ENCODE measurements at regions not wholly inside any gene's neighbourhood (a gene's known extent, or its start where the extent isn't known, plus 50 kb on each side); places are given as distances from the start of the nearest gene placed in this dataset.

DNA sequence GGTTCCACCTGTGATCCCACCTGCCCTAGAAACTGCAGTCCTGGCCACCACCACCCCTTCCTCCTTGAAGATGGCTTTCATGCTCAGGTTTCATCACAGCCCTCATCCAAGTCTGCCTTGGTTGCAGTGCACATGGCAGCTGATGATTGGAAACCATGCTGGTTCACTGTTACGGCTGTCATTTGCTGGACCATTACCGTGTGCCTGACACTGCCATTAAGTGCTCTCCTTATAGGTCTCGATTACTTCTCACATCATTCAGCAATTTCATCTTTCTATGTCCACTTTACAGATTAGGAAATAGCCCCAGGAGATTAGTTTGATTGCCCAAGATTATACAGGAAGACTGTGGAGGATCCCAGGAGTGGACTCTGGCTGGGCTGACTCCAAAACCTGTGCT is 123.9 kb downstream of the ICE1 start:
- H2AFZ ChIP-seq (ENCODE audit: low read depth, low read length): no peak overlapping the region
- FAIRE-seq (no peak), DNase-seq (ENCODE audit: low read depth) (no peak)
- no peak overlapping the region for H3K4me3 ChIP-seq (ENCODE audit: insufficient read depth, low read depth, low read length)
- H3K27me3 Mint-ChIP-seq (ENCODE audit: low read depth, unreplicated experiment): peaks cover 11% of the 10 kb centered on the region
- H3K36me3 ChIP-seq (ENCODE audit: insufficient read depth, low read length): no peaks in the 10 kb centered on the region
- TF ChIP-seq, protein P1, sequence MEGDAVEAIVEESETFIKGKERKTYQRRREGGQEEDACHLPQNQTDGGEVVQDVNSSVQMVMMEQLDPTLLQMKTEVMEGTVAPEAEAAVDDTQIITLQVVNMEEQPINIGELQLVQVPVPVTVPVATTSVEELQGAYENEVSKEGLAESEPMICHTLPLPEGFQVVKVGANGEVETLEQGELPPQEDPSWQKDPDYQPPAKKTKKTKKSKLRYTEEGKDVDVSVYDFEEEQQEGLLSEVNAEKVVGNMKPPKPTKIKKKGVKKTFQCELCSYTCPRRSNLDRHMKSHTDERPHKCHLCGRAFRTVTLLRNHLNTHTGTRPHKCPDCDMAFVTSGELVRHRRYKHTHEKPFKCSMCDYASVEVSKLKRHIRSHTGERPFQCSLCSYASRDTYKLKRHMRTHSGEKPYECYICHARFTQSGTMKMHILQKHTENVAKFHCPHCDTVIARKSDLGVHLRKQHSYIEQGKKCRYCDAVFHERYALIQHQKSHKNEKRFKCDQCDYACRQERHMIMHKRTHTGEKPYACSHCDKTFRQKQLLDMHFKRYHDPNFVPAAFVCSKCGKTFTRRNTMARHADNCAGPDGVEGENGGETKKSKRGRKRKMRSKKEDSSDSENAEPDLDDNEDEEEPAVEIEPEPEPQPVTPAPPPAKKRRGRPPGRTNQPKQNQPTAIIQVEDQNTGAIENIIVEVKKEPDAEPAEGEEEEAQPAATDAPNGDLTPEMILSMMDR (IDR thresholded peaks at IDR 0.05; ENCODE audit: insufficient read depth, low read depth, low read length): no peak
- TF ChIP-seq EZH2 (IDR thresholded peaks at IDR 0.05; ENCODE audit: insufficient read depth, low read length): no peak
- H3K9ac ChIP-seq (ENCODE audit: low read length): no peak overlapping the region
- no peak overlapping the region for H3K4me3 Mint-ChIP-seq (ENCODE audit: unreplicated experiment)
- no peaks in the 10 kb centered on the region for H3K4me1 ChIP-seq (ENCODE audit: insufficient read depth, low read length)
- no peak overlapping the region for H3K4me2 ChIP-seq (ENCODE audit: low read length)
- H3K27ac ChIP-seq (ENCODE audit: low read depth, low read length): no peak overlapping the region
- H3K27me3 ChIP-seq (ENCODE audit: insufficient read depth, low read length): no peaks in the 10 kb centered on the region
- H3K79me2 ChIP-seq (ENCODE audit: insufficient read depth, low read length): no peaks in the 10 kb centered on the region
- H3K4me1 Mint-ChIP-seq (ENCODE audit: low read depth, unreplicated experiment): no peaks in the 10 kb centered on the region
- no peaks in the 10 kb centered on the region for H3K36me3 Mint-ChIP-seq (ENCODE audit: low read depth, unreplicated experiment)
- no peaks in the 10 kb centered on the region for H3K9me3 ChIP-seq (ENCODE audit: insufficient read depth, low read depth, low read length)
- no peaks in the 10 kb centered on the region for H4K20me1 ChIP-seq (ENCODE audit: insufficient read depth, low read length)
- peaks cover 4% of the 10 kb centered on the region for H3K9me3 Mint-ChIP-seq (ENCODE audit: unreplicated experiment)
- no peak overlapping the region for H3K27ac Mint-ChIP-seq (ENCODE audit: unreplicated experiment)

DNA sequence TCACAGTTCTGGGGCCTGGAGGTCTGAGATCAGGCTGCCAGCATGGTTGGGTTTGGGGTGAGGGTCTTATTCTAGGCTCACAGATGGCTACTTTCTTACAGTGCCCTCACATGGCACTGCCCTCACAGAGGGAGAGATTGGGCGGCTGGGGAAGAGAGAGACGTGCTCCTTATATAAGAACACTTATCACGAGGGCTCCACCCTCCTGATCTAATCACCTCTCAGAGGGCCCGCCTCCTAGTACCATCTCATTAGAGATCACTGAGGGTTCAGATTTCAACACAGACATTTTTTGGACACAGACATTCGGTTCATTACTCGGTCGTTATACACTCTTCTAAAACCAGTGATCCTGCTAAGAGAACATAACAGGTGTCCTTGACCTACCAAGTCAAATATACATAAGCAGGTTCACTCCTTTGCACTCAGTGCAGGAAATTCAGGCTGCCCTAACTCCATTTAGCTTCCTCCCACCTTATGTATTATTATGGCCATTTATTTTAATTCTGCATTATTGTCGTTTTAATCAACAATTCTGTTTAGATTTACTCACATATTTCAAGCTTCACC is 121.7 kb downstream of the ICE1 start:
- H3K36me3 ChIP-seq (ENCODE audit: insufficient read depth, low read length): no peaks in the 10 kb centered on the region
- Mint-ChIP-seq H3K4me1 (ENCODE audit: low read depth, unreplicated experiment) (no peaks in the 10 kb centered on the region), H3K4me3 (ENCODE audit: unreplicated experiment) (no peak overlapping the region), H3K27ac (ENCODE audit: unreplicated experiment) (no peak overlapping the region), H3K36me3 (ENCODE audit: low read depth, unreplicated experiment) (no peaks in the 10 kb centered on the region), H3K27me3 (ENCODE audit: low read depth, unreplicated experiment) (peaks cover 10% of the 10 kb centered on the region), H3K9me3 (ENCODE audit: unreplicated experiment) (peaks cover 2% of the 10 kb centered on the region)
- H3K4me1 ChIP-seq (ENCODE audit: insufficient read depth, low read length): no peaks in the 10 kb centered on the region
- no peak overlapping the region for H3K4me2 ChIP-seq (ENCODE audit: low read length)
- no peak overlapping the region for H3K9ac ChIP-seq (ENCODE audit: low read length)
- no peak overlapping the region for H2AFZ ChIP-seq (ENCODE audit: low read depth, low read length)
- no peak overlapping the region for H3K4me3 ChIP-seq (ENCODE audit: insufficient read depth, low read depth, low read length)
- H3K9me3 ChIP-seq (ENCODE audit: insufficient read depth, low read depth, low read length): no peaks in the 10 kb centered on the region
- no peak for FAIRE-seq
- H3K79me2 ChIP-seq (ENCODE audit: insufficient read depth, low read length): no peaks in the 10 kb centered on the region
- H4K20me1 ChIP-seq (ENCODE audit: insufficient read depth, low read length): no peaks in the 10 kb centered on the region
- H3K27me3 ChIP-seq (ENCODE audit: insufficient read depth, low read length): no peaks in the 10 kb centered on the region
- no peak for DNase-seq (ENCODE audit: low read depth)
- H3K27ac ChIP-seq (ENCODE audit: low read depth, low read length): no peak overlapping the region
- no peak for TF ChIP-seq EZH2 (IDR thresholded peaks at IDR 0.05; ENCODE audit: insufficient read depth, low read length)
- TF ChIP-seq, protein P1 (IDR thresholded peaks at IDR 0.05; ENCODE audit: insufficient read depth, low read depth, low read length): no peak

DNA sequence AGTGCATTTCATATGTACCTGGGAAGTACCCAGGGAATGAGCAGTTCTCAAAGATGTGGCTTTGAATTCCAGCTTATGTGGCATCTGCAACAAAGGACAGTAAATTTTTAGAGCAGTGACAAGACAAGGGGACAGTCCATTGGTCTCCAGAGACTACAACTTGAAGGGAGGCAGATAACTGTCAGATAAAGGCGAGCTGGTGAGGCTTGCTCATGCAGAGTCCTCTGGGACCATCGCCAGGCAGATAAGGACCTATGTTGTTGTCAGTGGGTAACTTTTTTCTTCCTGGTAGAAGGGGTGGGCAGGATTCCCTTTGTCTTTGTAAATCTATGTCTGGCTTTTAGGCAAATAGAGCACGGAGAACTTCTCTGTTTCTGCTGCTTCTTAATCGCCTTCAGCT is 120.2 kb downstream of the ICE1 start:
- FAIRE-seq (no peak), DNase-seq (ENCODE audit: low read depth) (no peak)
- Histone ChIP-seq H3K4me3 (ENCODE audit: insufficient read depth, low read depth, low read length) (no peak overlapping the region), H3K4me2 (ENCODE audit: low read length) (no peak overlapping the region), H3K4me1 (ENCODE audit: insufficient read depth, low read length) (no peaks in the 10 kb centered on the region), H4K20me1 (ENCODE audit: insufficient read depth, low read length) (no peaks in the 10 kb centered on the region), H3K79me2 (ENCODE audit: insufficient read depth, low read length) (no peaks in the 10 kb centered on the region), H3K9ac (ENCODE audit: low read length) (no peak overlapping the region), H3K27me3 (ENCODE audit: insufficient read depth, low read length) (no peaks in the 10 kb centered on the region), H2AFZ (ENCODE audit: low read depth, low read length) (no peak overlapping the region), H3K36me3 (ENCODE audit: insufficient read depth, low read length) (no peaks in the 10 kb centered on the region), H3K9me3 (ENCODE audit: insufficient read depth, low read depth, low read length) (no peaks in the 10 kb centered on the region), H3K27ac (ENCODE audit: low read depth, low read length) (no peak overlapping the region)
- H3K27me3 Mint-ChIP-seq (ENCODE audit: low read depth, unreplicated experiment): peaks cover 13% of the 10 kb centered on the region
- no peaks in the 10 kb centered on the region for H3K36me3 Mint-ChIP-seq (ENCODE audit: low read depth, unreplicated experiment)
- no peak overlapping the region for H3K4me3 Mint-ChIP-seq (ENCODE audit: unreplicated experiment)
- H3K9me3 Mint-ChIP-seq (ENCODE audit: unreplicated experiment): peaks cover 4% of the 10 kb centered on the region
- no peak overlapping the region for H3K27ac Mint-ChIP-seq (ENCODE audit: unreplicated experiment)
- no peaks in the 10 kb centered on the region for H3K4me1 Mint-ChIP-seq (ENCODE audit: low read depth, unreplicated experiment)
- TF ChIP-seq, protein P1 (IDR thresholded peaks at IDR 0.05; ENCODE audit: insufficient read depth, low read depth, low read length): no peak
- TF ChIP-seq EZH2 (IDR thresholded peaks at IDR 0.05; ENCODE audit: insufficient read depth, low read length): no peak
